GM13977 (cell line): ENCODE measurements at regions not wholly inside any gene's neighbourhood (a gene's known extent, or its start where the extent isn't known, plus 50 kb on each side); places are given as distances from the start of the nearest gene placed in this dataset.

ENCODE experiments used
- DNase-seq: peaks from one replicate; pipeline ENCODE4 v3.0.0; 2012; ENCODE audit warnings: low spot score
- in situ Hi-C: fragments of 300-500 bp; cut with MboI; formaldehyde crosslinking; loops from one replicate; pipeline ENCODE4 v1.12.0; 2022; ENCODE audit warnings: low sequenced_read_pairs, low pct_unique_long_range_greater_than_20kb, mixed read lengths, inconsistent platforms; ENCODE audit not compliant: unreplicated experiment
- TF ChIP-seq, protein P1 (sequence below): IDR thresholded peaks from 2 replicates; pipeline ENCODE4 v1.5.1; 2012; ENCODE audit warnings: mild to moderate bottlenecking, control low read depth; ENCODE audit not compliant: insufficient read depth; ENCODE audit errors: extremely low read depth, missing control alignments

- DNase-seq = no peak
- in situ Hi-C loops = no loop called here
- TF ChIP-seq, protein P1, sequence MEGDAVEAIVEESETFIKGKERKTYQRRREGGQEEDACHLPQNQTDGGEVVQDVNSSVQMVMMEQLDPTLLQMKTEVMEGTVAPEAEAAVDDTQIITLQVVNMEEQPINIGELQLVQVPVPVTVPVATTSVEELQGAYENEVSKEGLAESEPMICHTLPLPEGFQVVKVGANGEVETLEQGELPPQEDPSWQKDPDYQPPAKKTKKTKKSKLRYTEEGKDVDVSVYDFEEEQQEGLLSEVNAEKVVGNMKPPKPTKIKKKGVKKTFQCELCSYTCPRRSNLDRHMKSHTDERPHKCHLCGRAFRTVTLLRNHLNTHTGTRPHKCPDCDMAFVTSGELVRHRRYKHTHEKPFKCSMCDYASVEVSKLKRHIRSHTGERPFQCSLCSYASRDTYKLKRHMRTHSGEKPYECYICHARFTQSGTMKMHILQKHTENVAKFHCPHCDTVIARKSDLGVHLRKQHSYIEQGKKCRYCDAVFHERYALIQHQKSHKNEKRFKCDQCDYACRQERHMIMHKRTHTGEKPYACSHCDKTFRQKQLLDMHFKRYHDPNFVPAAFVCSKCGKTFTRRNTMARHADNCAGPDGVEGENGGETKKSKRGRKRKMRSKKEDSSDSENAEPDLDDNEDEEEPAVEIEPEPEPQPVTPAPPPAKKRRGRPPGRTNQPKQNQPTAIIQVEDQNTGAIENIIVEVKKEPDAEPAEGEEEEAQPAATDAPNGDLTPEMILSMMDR = no peak
These were observed 131.6 kb downstream of the TUSC7 start for GRCh38 chr3:116841003-116841735.

- in situ Hi-C loops = no loop called here
- TF ChIP-seq, protein P1 = no peak
These were observed 132.8 kb downstream of the TUSC7 start for GRCh38 chr3:116842254-116842957.

GRCh38 chr3:116848248-116848829, 138.8 kb downstream of the TUSC7 start:
- DNase-seq = no peak
- in situ Hi-C loops = no loop called here
- TF ChIP-seq, protein P1 = no peak

More at GRCh38 chr3:116842254-116842957, 132.8 kb downstream of the TUSC7 start:
- no peak for DNase-seq

DNA sequence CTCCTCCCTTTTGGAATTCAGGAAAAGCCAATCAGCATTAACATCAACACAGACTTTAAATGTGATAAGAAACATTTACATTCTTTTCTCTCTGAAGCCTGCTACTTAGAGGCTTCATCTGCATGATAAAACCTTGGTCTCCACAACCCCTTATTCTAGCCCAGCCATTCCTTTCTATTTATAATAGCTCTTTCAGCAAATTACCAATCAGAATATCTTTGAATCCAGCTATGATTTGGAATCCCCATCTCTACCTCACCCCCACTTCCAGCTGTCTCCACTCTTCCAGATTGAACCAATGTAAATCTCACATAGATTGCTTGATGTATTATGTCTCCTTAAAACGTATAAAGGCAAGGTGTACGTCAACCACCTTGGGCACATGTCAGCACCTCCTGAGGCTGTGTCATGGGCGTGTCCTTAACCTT, 139.7 kb downstream of the TUSC7 start:
- no peak for DNase-seq
- in situ Hi-C loops = no loop called here
- TF ChIP-seq, protein P1 = no peak

- TF ChIP-seq, protein P1 = no peak
- in situ Hi-C loops = no loop called here
- DNase-seq = no peak
These were observed 143.2 kb downstream of the TUSC7 start for GRCh38 chr3:116852803-116853202.

DNA sequence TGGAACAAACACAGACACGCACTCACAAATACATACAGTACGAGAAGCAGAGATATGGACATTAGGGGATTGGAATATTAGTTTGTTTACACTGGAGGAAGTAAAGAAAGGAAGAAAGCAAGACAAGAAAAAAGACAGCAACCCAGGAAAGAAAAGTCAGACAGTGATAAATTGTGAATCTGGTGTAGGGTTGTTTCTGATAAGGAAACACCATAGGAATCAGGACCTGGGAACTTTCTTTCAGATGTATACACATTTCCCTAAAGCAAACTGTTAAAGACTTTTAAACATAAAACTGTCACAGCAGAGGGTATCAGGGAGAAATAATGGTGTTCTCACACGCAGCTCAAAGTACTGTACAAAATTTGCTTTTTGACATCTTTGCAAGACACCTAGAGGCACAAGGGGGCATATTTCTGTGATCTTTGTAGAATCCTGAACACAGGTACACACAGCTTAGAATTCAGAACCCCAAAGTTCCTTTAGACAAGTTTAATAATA, 153.7 kb downstream of the TUSC7 start:
- TF ChIP-seq, protein P1 = no peak
- in situ Hi-C loops = no loop called here
- DNase-seq = no peak
